GM21619 (cell line): ENCODE measurements at regions not wholly inside any gene's neighbourhood (a gene's known extent, or its start where the extent isn't known, plus 50 kb on each side); places are given as distances from the start of the nearest gene placed in this dataset.

Experiments
- ATAC-seq: cut with Tn5 transposase; IDR thresholded peaks from one replicate; pipeline ENCODE4 v1.9.1; 2021; ENCODE audit not compliant: unreplicated experiment

- no peak for ATAC-seq
These were observed 50.6 kb upstream of the GATB start for GRCh38 chr4:151811403-151811802.
